ENCODE measurements at regions not wholly inside any gene's neighbourhood (a gene's known extent, or its start where the extent isn't known, plus 50 kb on each side); places are given as distances from the start of the nearest gene placed in this dataset.

DNA sequence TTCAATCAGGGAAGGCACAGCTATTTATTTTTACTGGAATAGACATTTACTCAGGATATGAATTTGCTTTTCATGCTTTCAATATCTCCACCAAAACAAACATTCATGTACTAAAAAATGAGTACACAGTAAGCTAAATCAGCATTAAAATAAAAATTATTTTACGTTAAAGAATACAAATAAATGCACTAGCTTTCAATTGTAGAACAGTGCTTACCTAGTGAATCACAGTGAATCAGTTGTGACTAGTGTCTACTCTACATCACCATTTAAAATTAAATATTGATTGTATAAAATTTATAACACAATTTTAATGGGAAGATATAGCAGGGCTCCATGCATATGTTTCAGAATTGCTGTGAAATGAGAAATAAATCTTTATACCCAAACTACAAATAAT lies 929.6 kb upstream of the ATXN8OS start:
- TF ChIP-seq, protein P1, sequence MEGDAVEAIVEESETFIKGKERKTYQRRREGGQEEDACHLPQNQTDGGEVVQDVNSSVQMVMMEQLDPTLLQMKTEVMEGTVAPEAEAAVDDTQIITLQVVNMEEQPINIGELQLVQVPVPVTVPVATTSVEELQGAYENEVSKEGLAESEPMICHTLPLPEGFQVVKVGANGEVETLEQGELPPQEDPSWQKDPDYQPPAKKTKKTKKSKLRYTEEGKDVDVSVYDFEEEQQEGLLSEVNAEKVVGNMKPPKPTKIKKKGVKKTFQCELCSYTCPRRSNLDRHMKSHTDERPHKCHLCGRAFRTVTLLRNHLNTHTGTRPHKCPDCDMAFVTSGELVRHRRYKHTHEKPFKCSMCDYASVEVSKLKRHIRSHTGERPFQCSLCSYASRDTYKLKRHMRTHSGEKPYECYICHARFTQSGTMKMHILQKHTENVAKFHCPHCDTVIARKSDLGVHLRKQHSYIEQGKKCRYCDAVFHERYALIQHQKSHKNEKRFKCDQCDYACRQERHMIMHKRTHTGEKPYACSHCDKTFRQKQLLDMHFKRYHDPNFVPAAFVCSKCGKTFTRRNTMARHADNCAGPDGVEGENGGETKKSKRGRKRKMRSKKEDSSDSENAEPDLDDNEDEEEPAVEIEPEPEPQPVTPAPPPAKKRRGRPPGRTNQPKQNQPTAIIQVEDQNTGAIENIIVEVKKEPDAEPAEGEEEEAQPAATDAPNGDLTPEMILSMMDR (IDR thresholded peaks at IDR 0.05; ENCODE audit: insufficient read depth, low read length, poor library complexity, severe bottlenecking) = no peak
- no peak for DNase-seq (ENCODE audit: extremely low read depth, insufficient read length)
- Histone ChIP-seq H3K4me3 (replicated peaks; ENCODE audit: low read depth, low read length) (no peak overlapping the region), H3K36me3 (ENCODE audit: control insufficient read depth, insufficient read depth, low read length) (no peaks in the 10 kb centered on the region), H3K27me3 (replicated peaks; ENCODE audit: control insufficient read depth, insufficient read depth, low read length) (no peaks in the 10 kb centered on the region)

DNA sequence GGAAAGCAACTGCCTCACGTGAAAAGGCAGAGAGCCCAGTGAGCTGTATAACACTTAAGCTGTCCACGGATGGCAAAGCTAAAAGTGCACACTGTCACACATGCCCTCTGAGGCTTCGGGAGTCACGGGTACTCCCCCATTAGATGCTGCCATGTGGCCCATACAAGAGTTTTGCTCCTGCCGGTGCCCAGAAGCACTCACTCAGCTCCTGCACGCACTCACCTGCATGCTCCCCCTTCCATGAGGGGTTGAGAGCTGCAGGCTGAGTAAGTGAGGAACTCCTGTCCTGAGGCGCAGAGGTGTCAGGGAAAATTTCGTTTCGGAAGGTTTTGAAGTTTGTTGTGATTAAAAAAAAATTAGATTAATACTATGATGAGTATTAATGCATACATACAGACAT lies 939.2 kb upstream of the ATXN8OS start:
- DNase-seq (ENCODE audit: extremely low read depth, insufficient read length) = no peak
- TF ChIP-seq, protein P1 (IDR thresholded peaks at IDR 0.05; ENCODE audit: insufficient read depth, low read length, poor library complexity, severe bottlenecking) = no peak
- H3K27me3 ChIP-seq (replicated peaks; ENCODE audit: control insufficient read depth, insufficient read depth, low read length) = no peaks in the 10 kb centered on the region
- no peaks in the 10 kb centered on the region for H3K36me3 ChIP-seq (ENCODE audit: control insufficient read depth, insufficient read depth, low read length)
- H3K4me3 ChIP-seq (replicated peaks; ENCODE audit: low read depth, low read length) = no peak overlapping the region

DNA sequence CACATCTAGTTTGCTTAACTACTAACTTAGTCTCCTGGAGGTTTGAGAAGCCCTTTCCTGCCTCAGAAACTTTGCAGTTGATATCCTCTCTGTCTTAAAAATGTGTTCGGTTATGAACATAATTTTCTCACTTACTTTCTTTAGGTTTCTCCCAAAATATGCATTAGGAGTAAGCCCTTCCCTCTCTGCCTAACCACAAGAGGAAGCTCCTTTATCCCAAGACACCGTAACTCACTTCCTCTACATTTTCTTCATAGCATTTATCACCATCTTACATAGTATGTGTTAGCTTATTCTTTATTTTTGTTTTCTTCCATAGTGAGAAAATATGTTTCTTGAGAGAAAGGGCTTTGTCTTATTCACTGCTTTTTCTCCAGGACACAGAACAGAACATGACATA lies 952.5 kb upstream of the ATXN8OS start:
- no peaks in the 10 kb centered on the region for H3K27me3 ChIP-seq (replicated peaks; ENCODE audit: control insufficient read depth, insufficient read depth, low read length)
- no peaks in the 10 kb centered on the region for H3K36me3 ChIP-seq (ENCODE audit: control insufficient read depth, insufficient read depth, low read length)
- H3K4me3 ChIP-seq (replicated peaks; ENCODE audit: low read depth, low read length) = no peak overlapping the region
- TF ChIP-seq, protein P1 (IDR thresholded peaks at IDR 0.05; ENCODE audit: insufficient read depth, low read length, poor library complexity, severe bottlenecking) = no peak
- no peak for DNase-seq (ENCODE audit: extremely low read depth, insufficient read length)

GRCh38 chr13:69142101-69142500 lies 965.5 kb upstream of the ATXN8OS start:
- Histone ChIP-seq H3K4me3 (replicated peaks; ENCODE audit: low read depth, low read length) (no peak overlapping the region), H3K36me3 (ENCODE audit: control insufficient read depth, insufficient read depth, low read length) (no peaks in the 10 kb centered on the region), H3K27me3 (replicated peaks; ENCODE audit: control insufficient read depth, insufficient read depth, low read length) (no peaks in the 10 kb centered on the region)
- no peak for DNase-seq (ENCODE audit: extremely low read depth, insufficient read length)
- TF ChIP-seq, protein P1 (IDR thresholded peaks at IDR 0.05; ENCODE audit: insufficient read depth, low read length, poor library complexity, severe bottlenecking) = no peak

DNA sequence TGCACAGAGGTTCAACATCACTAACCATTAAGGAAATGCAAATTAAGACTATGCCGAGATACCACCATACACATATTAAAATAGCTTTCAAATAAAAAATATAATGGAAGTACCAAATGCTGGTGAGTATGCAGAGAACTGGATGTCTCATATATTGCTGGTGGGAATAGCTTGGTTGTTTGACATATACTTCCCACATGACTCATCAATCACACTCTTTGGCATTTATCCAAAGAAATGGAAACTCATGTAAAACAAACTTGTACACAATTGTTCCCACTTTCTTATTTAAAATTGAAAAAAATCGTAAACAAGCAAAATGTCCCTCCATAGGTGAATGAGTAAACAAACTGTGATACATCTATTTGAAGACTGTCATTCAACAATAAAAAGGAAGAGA lies 982.6 kb upstream of the ATXN8OS start:
- TF ChIP-seq, protein P1 (IDR thresholded peaks at IDR 0.05; ENCODE audit: insufficient read depth, low read length, poor library complexity, severe bottlenecking) = no peak
- H3K4me3 ChIP-seq (replicated peaks; ENCODE audit: low read depth, low read length) = no peak overlapping the region
- H3K27me3 ChIP-seq (replicated peaks; ENCODE audit: control insufficient read depth, insufficient read depth, low read length) = no peaks in the 10 kb centered on the region
- no peak for DNase-seq (ENCODE audit: extremely low read depth, insufficient read length)
- H3K36me3 ChIP-seq (ENCODE audit: control insufficient read depth, insufficient read depth, low read length) = no peaks in the 10 kb centered on the region

DNA sequence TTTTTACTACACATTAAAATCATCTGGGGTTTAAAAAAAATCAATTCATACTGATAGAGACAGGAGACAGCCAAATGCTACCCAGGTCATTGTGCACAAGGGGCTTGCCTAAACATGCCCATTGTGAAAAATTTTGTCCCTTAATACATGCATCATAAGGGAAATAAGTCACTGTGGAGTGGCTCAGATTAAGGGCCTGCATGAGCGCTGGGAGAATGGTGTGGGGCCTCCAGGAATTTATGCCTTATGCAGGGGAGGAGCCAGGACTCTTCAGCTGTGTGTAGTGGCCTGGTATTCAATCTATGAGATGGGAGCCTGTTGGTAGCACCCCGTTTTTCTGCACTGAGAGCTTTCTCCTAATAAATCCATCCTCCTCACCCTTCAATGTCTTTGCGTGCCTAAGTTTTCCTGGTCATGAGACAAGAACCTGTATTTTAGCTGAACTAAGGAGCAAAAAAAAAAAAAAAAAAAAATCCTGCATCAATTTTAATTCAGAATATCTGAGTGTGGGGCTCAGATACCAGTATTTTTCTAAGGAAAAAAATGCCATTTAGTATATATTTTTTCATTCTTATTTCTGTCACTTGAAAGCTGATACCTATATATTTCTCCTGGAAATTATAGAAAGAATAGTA lies 997.6 kb upstream of the ATXN8OS start:
- Histone ChIP-seq H3K4me3 (replicated peaks; ENCODE audit: low read depth, low read length) (no peak overlapping the region), H3K36me3 (ENCODE audit: control insufficient read depth, insufficient read depth, low read length) (no peaks in the 10 kb centered on the region), H3K27me3 (replicated peaks; ENCODE audit: control insufficient read depth, insufficient read depth, low read length) (no peaks in the 10 kb centered on the region)
- TF ChIP-seq, protein P1 (IDR thresholded peaks at IDR 0.05; ENCODE audit: insufficient read depth, low read length, poor library complexity, severe bottlenecking) = no peak
- no peak for DNase-seq (ENCODE audit: extremely low read depth, insufficient read length)
